Left ventricle myocardium superior (tissue), 1 donor: ENCODE measurements at regions not wholly inside any gene's neighbourhood (a gene's known extent, or its start where the extent isn't known, plus 50 kb on each side); places are given as distances from the start of the nearest gene placed in this dataset.
"Not testable (repeated sequence)": the region's sequence is repeated elsewhere in the genome, so short reads cannot be mapped to it uniquely, and the experiment has no call there.

Experiments used
- ATAC-seq: fragments of 200-7000 bp; cut with Tn5 transposase; one replicate; pipeline ENCODE4 v1.9.1; 2020; ENCODE audit warnings: mild to moderate bottlenecking, moderate library complexity
- DNase-seq: peaks from one replicate; pipeline ENCODE4 v3.0.0-alpha.2; 2020
- intact Hi-C: fragments of 100-400 bp; cut with micrococcal nuclease; formaldehyde crosslinking; loops from one replicate; pipeline ENCODE4 v1.11.0; 2022
- donor health status: DM: no; HTN: yes; CAD: no; lungs with severe emphysema.

DNA sequence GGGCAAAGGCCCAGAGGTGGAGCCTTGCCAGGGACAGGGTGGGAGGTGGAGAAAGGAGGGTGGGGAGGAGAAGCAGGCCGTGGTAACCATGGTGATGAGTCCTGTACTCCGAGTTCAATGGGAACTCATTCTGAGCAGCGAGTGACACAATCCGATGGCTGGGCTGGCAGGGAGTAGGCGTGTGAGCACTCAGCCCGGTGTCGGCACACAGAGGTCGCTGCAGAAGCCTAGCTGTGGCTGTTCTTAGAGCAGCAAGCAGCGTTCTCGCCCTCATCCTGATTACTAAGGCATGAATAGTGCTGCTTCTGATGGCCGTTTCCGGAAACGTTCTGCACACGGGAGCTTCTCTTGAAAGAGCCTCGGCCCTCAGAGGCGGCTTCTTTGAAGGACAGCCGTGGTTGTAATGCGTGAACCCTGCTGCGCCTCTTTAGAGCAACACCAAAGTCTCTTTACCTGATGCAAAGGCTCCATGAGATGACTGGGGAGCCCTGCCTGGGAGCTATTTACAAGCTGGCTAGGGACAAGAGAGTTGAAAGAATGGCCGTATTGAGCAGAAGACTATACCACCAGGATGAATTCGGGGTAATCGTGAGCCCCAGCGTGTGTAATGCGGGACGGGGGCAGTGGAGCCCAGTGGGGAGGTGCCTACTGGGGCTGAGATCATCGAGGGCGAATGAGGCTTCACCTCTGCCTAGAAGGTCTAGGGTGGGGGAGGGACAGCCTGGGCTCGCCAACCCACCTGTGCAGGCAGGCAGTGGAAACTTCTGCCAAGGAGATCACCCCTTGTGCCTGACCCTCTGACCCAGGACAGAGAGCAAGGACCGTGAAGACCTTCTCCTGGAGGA, 72.8 kb upstream of the PAX7 start:
- ATAC-seq (peak; percentile 38), DNase-seq (no peak)
- intact Hi-C loops: no loop called here

- intact Hi-C loops: no loop called here
- no peak for ATAC-seq
- DNase-seq: no peak
These were observed 70.0 kb upstream of the PAX7 start for GRCh38 chr1:18560692-18561091.

GRCh38 chr1:18561967-18562366, 68.7 kb upstream of the PAX7 start:
- DNase-seq (no peak), ATAC-seq (no peak)
- intact Hi-C loops: no loop called here

- intact Hi-C loops: no loop called here
- DNase-seq (no peak), ATAC-seq (no peak)
These were observed 66.0 kb upstream of the PAX7 start for GRCh38 chr1:18564676-18565075.

DNA sequence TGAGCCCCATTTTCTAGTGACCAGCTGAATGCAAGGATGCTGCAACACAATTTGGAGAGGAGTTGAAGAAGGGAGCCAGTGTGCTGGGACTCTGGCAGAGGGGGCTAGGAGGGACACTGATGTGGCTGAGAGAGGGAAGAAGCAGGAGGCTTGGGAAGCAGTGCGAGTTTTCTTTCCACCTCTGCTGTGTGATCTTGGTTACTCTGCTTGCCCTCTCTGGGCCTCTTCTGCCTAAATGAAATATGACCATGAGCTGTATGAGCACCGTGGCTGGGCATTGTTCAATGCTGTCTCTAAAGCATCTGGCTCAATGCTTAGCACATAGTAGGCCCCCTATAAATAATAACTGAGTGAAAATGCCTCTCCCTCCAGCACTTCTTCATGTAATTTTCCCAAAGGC, 65.3 kb upstream of the PAX7 start:
- DNase-seq (no peak), ATAC-seq (no peak)
- intact Hi-C loops: no loop called here

- intact Hi-C loops: no loop called here
- ATAC-seq: no peak
- DNase-seq: no peak
These were observed 62.2 kb upstream of the PAX7 start for GRCh38 chr1:18568489-18568888.

GRCh38 chr1:18569251-18569650, 61.4 kb upstream of the PAX7 start:
- intact Hi-C loops: no loop called here
- DNase-seq: peak; percentile 58
- ATAC-seq: peak; percentile 63

- intact Hi-C loops: no loop called here
- ATAC-seq: no peak
- DNase-seq: no peak
These were observed 60.7 kb upstream of the PAX7 start for GRCh38 chr1:18569811-18570545.

- no peak for ATAC-seq
These were observed 59.4 kb upstream of the PAX7 start for GRCh38 chr1:18571275-18571674.

DNA sequence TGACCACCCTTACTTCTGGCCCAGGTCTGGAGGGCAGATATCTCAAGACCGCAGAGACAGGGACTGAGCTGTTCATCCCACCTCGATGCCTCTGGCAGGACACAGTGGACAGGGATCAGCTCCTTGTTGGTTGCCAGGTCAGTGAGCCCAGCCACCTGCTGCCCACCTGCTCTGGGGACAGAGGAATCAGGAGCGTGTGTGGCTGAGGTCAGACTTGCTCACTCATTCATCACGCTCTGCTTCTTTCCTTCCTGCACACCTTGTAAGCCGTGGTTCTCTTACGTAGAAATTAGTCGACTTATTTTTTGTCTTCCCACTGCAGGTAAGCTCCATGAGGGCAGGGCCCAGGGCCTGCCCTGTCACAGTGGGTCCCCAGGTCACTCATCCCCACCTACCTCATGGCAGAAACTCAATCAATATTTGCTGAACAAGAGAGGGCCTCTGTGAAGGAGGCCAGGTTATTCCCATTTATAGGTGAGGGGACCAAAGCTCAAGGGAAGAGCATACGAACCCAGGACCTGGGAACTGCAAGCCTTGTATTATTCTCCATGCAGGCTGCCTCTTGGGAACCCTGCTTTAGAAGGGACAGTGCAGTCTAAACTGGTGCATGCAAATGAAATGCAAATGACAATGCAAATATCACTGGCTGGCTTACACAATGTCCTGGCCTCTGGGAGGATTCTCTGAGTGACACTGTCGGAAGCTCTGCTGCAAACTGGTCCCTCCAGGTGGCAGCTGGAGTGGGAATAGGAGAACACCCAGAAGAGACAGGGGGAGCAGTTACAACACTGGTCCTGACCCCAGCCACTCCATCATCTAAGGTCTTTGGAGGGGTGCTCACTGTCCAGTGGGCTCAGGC, 58.4 kb upstream of the PAX7 start:
- no peak for DNase-seq
- intact Hi-C loops: no loop called here
- ATAC-seq: no peak

More at GRCh38 chr1:18571275-18571674, 59.4 kb upstream of the PAX7 start:
- no peak for DNase-seq
- intact Hi-C loops: no loop called here

DNA sequence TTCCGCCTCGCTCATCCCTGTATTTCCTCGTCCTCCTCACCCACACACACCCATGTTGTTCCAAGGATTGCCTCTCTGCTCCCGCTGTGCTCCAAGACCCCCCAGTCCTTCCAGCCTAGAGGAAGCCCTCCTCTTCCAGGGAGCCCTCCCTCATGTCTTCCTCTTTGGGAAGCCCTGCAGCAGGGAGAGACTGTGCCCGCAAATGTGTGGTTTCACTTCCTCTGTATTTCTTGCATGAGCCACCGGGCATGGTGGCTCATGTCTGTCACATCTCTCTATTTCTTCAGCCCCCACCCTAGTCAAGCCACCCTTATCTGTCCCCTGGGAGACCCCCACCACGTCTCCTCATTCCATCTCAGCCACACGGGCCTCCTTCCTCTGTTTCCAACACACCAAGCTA, 57.5 kb upstream of the PAX7 start:
- intact Hi-C loops: no loop called here
- ATAC-seq: no peak

DNA sequence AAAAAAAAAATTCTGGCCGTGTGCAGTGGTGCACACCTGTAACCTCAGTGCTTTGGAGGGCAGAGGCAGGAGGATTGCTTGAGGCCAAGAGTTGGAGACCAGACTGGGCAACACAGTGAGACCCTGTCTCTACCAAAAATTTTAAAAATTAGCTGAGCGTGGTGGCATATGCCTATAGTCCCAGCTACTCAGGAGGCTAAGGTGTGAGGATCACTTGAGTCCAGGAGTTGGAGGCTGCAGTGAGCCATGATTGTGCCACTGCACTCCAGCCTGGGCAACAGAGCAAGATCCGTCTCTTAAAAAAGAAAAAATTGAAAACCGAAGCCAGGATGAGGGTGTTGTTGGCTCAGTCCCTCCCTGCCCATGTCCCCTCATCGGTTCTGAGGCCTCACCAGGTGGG, 55.9 kb upstream of the PAX7 start:
- intact Hi-C loops: no loop called here
- DNase-seq (no peak), ATAC-seq (no peak)

More for the DNA sequence above, 57.5 kb upstream of the PAX7 start:
- no peak for DNase-seq

DNA sequence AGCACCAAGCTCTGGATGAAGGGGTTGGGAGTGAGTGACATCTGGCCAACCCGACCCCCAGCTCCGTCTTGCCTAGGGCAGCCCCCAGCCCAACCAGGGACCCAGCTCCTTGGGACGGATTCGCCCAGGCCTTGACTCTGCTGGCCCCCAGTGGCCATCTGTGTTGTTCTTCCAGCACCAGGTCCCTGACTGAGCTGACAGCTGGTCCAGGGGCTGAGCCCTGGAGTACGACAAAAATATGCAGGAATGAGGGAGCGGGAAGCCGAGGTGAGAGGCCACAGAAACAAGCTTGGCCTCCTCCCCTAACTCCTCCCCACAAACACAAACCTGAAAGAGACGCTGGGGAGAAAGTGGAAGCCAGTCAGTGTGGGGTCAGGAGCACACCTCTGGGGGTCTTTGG, 55.0 kb upstream of the PAX7 start:
- ATAC-seq (peak; percentile 69), DNase-seq (peak; percentile 82)
- intact Hi-C loops: no loop called here

- intact Hi-C loops: no loop called here
- DNase-seq: no peak
- ATAC-seq: no peak
These were observed 52.4 kb upstream of the PAX7 start for GRCh38 chr1:18578271-18578670.

- intact Hi-C loops, DNase-seq, ATAC-seq: not testable (repeated sequence)
These were observed 51.4 kb upstream of the PAX7 start for GRCh38 chr1:18579267-18579666.

DNA sequence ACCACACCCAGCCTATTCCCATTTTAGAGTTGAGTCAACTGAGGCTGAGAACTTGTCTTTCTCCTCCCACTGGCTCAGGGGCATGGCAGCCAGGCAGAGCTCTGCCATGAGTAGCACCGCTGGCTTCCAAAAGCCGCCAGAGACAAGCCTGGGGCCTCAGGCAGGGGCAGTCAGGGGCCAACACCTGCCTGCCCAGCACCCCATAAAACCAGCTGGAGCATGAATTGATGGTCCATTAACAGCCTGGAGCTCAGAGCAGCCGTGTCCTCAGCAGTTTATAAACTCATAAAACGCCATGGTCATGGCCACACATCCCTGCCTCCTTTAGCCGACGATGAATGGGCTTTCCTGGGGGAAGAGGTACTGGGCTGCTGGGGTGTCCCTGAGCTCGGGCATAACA, 50.6 kb upstream of the PAX7 start:
- DNase-seq (no peak), ATAC-seq (no peak)

DNA sequence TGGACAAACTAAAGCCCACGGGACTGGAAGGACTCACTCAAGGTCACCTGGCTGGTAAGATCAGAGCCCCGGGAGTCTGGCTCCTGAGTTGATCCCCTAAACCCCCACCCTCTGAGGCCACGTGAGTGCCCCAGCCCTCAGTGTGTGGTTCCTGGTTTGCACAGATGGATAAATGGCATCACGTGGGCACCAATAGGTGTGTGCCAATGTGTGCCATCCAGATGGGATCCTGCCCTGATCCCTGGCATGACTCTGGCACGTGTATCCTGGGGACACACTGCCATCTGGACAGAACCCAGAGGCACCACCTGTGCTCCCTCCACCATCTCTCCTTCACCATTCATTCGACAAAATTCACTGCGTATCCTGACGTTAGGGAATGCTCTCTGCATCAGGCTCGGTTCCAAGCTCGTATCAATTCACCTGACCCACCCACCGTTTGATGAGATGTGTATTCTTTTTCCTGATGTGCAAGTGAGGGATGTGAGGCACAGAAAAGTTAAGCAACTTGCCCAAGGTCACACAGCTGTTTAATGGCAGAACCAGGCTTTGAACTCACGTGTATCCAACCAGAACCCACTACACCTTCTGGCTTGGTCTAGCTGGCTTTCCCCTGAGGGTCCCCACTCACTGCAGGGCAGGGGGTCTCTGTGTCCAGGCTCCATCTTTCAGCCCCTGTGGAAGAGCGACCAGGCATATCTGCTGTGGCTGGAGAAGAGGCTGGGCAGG, 49.8 kb upstream of the PAX7 start:
- DNase-seq: no peak
- no peak for ATAC-seq
- intact Hi-C loops: no loop called here

More for the DNA sequence above, 50.6 kb upstream of the PAX7 start:
- intact Hi-C loops: no loop called here
